ENCODE measurements at regions not wholly inside any gene's neighbourhood (a gene's known extent, or its start where the extent isn't known, plus 50 kb on each side); places are given as distances from the start of the nearest gene placed in this dataset.

GRCh38 chr11:111438846-111439520 lies 59.9 kb upstream of the POU2AF1 start:
- no peak overlapping the region for H3K4me3 ChIP-seq (ENCODE audit: low read depth, low read length)
- no peak for TF ChIP-seq CTCF (IDR thresholded peaks at IDR 0.05; ENCODE audit: low read depth, low read length, missing control alignments)
- no peak for DNase-seq (ENCODE audit: low read depth)

GRCh38 chr11:111438168-111438567 lies 59.1 kb upstream of the POU2AF1 start:
- no peak for TF ChIP-seq CTCF (IDR thresholded peaks at IDR 0.05; ENCODE audit: low read depth, low read length, missing control alignments)
- DNase-seq (ENCODE audit: low read depth): no peak
- no peak overlapping the region for H3K4me3 ChIP-seq (ENCODE audit: low read depth, low read length)

GRCh38 chr11:111435046-111435698 lies 56.1 kb upstream of the POU2AF1 start:
- H3K4me3 ChIP-seq (ENCODE audit: low read depth, low read length): no peak overlapping the region
- TF ChIP-seq CTCF (IDR thresholded peaks at IDR 0.05; ENCODE audit: low read depth, low read length, missing control alignments): no peak
- no peak for DNase-seq (ENCODE audit: low read depth)

GRCh38 chr11:111429066-111429506 lies 50.0 kb upstream of the POU2AF1 start:
- DNase-seq (ENCODE audit: low read depth): peak; percentile 57
- TF ChIP-seq CTCF (IDR thresholded peaks at IDR 0.05; ENCODE audit: low read depth, low read length, missing control alignments): peak; percentile 87
- no peak overlapping the region for H3K4me3 ChIP-seq (ENCODE audit: low read depth, low read length)

Data from GM12864 (cell line).